ELF-1 (cell line): ENCODE measurements at regions not wholly inside any gene's neighbourhood (a gene's known extent, or its start where the extent isn't known, plus 50 kb on each side); places are given as distances from the start of the nearest gene placed in this dataset.
A peak's percentile ranks its signal among the peaks of the same experiment; 100 is the strongest.

Source experiments
- DNase-seq: peaks from one replicate; pipeline ENCODE4 v3.0.0-alpha.2; 2016; ENCODE audit warnings: low read depth, low spot score

- no peak for DNase-seq
Measured at GRCh38 chr2:43087413-43087812, 139.0 kb downstream of the ZFP36L2 start.

- DNase-seq = peak; percentile 85
Measured at GRCh38 chr2:43086451-43087221, 139.8 kb downstream of the ZFP36L2 start.

GRCh38 chr2:43085929-43086328 is 140.5 kb downstream of the ZFP36L2 start:
- no peak for DNase-seq

- DNase-seq = no peak
Measured at GRCh38 chr2:43085505-43085904, 140.9 kb downstream of the ZFP36L2 start.

GRCh38 chr2:43084699-43085091 is 141.7 kb downstream of the ZFP36L2 start:
- no peak for DNase-seq

- peak; percentile 84 for DNase-seq
Measured at GRCh38 chr2:43083710-43084698, 142.4 kb downstream of the ZFP36L2 start.

- DNase-seq = peak; percentile 48
Measured at GRCh38 chr2:43082903-43083677, 143.3 kb downstream of the ZFP36L2 start.

GRCh38 chr2:43082111-43082894 is 144.1 kb downstream of the ZFP36L2 start:
- DNase-seq = peak; percentile 93

GRCh38 chr2:43081131-43081765 is 145.2 kb downstream of the ZFP36L2 start:
- DNase-seq = no peak

- no peak for DNase-seq
Measured at GRCh38 chr2:43080571-43081021, 145.8 kb downstream of the ZFP36L2 start.

GRCh38 chr2:43078781-43079755 is 147.3 kb downstream of the ZFP36L2 start:
- DNase-seq = no peak

GRCh38 chr2:43078301-43078700 is 148.1 kb downstream of the ZFP36L2 start:
- no peak for DNase-seq

GRCh38 chr2:43077876-43078275 is 148.5 kb downstream of the ZFP36L2 start:
- no peak for DNase-seq

- DNase-seq = no peak
Measured at GRCh38 chr2:43076676-43077075, 149.7 kb downstream of the ZFP36L2 start.

GRCh38 chr2:43075811-43076585 is 150.4 kb downstream of the ZFP36L2 start:
- peak; percentile 46 for DNase-seq

- no peak for DNase-seq
Measured at GRCh38 chr2:43075054-43075593, 151.3 kb downstream of the ZFP36L2 start.

- no peak for DNase-seq
Measured at GRCh38 chr2:43074592-43075053, 151.8 kb downstream of the ZFP36L2 start.

- DNase-seq = no peak
Measured at GRCh38 chr2:43074052-43074451, 152.4 kb downstream of the ZFP36L2 start.
